Endodermal cell (in vitro differentiated cells): ENCODE measurements at regions not wholly inside any gene's neighbourhood (a gene's known extent, or its start where the extent isn't known, plus 50 kb on each side); places are given as distances from the start of the nearest gene placed in this dataset.

ENCODE experiments used
- DNase-seq: peaks from one replicate; pipeline ENCODE4 v3.0.0-alpha.2; 2017
- H3K27ac ChIP-seq: 2 replicates; pipeline ENCODE4 v1.5.1; 2013; ENCODE audit warnings: mild to moderate bottlenecking, low read depth, low read length, moderate library complexity
- H3K27me3 ChIP-seq: 2 replicates; pipeline ENCODE4 v1.6.1; 2013; ENCODE audit warnings: mild to moderate bottlenecking, low read length, moderate library complexity; ENCODE audit not compliant: insufficient read depth, control insufficient read depth, poor library complexity, severe bottlenecking
- H3K36me3 ChIP-seq: 2 replicates; pipeline ENCODE4 v1.7.0; 2013; ENCODE audit warnings: mild to moderate bottlenecking, low read length, moderate library complexity; ENCODE audit not compliant: control insufficient read depth, insufficient read depth
- H3K4me1 ChIP-seq: one replicate; pipeline ENCODE4 v1.7.0; 2013; ENCODE audit warnings: low read length; ENCODE audit not compliant: control insufficient read depth, insufficient read depth
- H3K4me3 ChIP-seq: 2 replicates; pipeline ENCODE4 v1.5.1; 2013; ENCODE audit warnings: mild to moderate bottlenecking, low read length, moderate library complexity
- H3K9ac ChIP-seq: 2 replicates; pipeline ENCODE4 v1.6.1; 2013; ENCODE audit warnings: mild to moderate bottlenecking, low read length, moderate library complexity; ENCODE audit not compliant: poor library complexity, severe bottlenecking; ENCODE audit errors: extremely low read depth
- H3K9me3 ChIP-seq: 2 replicates; pipeline ENCODE4 v1.6.1; 2013; ENCODE audit warnings: mild to moderate bottlenecking, low read length, moderate library complexity; ENCODE audit not compliant: control insufficient read depth
- H3K27ac Mint-ChIP-seq: 2 replicates; pipeline ENCODE4 v1.8.0; 2020; ENCODE audit warnings: mixed read lengths
- H3K27me3 Mint-ChIP-seq: 2 replicates; pipeline ENCODE4 v1.8.0; 2021; ENCODE audit warnings: mild to moderate bottlenecking, mixed read lengths; ENCODE audit not compliant: insufficient read depth
- H3K36me3 Mint-ChIP-seq: 2 replicates; pipeline ENCODE4 v1.8.0; 2020; ENCODE audit warnings: low read depth, mixed read lengths
- H3K4me1 Mint-ChIP-seq: 2 replicates; pipeline ENCODE4 v1.8.0; 2020; ENCODE audit warnings: mixed read lengths
- H3K4me3 Mint-ChIP-seq: 2 replicates; pipeline ENCODE4 v1.8.0; 2020; ENCODE audit warnings: mild to moderate bottlenecking, moderate library complexity, mixed read lengths
- H3K9me3 Mint-ChIP-seq: 2 replicates; pipeline ENCODE4 v1.8.0; 2020; ENCODE audit warnings: mild to moderate bottlenecking, mixed read lengths
- whole genome bisulfite sequencing, 2 experiments: methylation state at CpG; one replicate each; pipeline versions ENCODE4 v1.1.5 to v1.1.7; 2013; ENCODE audit warnings: missing lambda C conversion rate in 2 of 2, mixed read lengths in 1 of 2; ENCODE audit not compliant: insufficient coverage in 1 of 2, insufficient read length in 1 of 2; 5-methylcytosine and 5-hydroxymethylcytosine counted together
- TF ChIP-seq, protein P1 (sequence below): fragments of 200-600 bp; sonication (generic); conservative IDR thresholded peaks from 2 replicates; pipeline ENCODE4 v1.5.0; 2021; ENCODE audit warnings: antibody characterized with exemption, mild to moderate bottlenecking

GRCh38 chr5:84445049-84445685 lies 60.5 kb upstream of the EDIL3 start:
- Mint-ChIP-seq H3K27me3 (no peaks in the 10 kb centered on the region), H3K27ac (no peak overlapping the region)
- TF ChIP-seq, protein P1, sequence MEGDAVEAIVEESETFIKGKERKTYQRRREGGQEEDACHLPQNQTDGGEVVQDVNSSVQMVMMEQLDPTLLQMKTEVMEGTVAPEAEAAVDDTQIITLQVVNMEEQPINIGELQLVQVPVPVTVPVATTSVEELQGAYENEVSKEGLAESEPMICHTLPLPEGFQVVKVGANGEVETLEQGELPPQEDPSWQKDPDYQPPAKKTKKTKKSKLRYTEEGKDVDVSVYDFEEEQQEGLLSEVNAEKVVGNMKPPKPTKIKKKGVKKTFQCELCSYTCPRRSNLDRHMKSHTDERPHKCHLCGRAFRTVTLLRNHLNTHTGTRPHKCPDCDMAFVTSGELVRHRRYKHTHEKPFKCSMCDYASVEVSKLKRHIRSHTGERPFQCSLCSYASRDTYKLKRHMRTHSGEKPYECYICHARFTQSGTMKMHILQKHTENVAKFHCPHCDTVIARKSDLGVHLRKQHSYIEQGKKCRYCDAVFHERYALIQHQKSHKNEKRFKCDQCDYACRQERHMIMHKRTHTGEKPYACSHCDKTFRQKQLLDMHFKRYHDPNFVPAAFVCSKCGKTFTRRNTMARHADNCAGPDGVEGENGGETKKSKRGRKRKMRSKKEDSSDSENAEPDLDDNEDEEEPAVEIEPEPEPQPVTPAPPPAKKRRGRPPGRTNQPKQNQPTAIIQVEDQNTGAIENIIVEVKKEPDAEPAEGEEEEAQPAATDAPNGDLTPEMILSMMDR, result no peak

DNA sequence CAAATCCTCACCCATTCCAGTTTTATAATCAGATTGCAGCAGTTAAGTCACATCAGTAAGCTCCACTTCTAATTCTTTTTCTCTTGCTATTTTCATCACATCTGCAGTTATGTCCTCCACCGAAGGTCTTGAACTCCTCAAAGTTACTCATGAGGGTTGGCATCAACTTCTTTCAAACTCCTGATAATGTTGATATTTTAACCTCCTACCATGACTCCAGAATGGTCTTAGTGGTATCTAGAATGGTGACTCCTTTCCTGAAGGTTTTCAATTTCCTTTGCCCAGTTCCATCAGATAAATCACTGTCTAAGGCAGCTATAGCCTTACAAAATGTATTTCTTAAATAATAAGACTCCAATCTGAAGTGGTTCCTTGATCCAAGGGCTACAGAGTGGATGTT lies 53.8 kb upstream of the EDIL3 start:
- H3K9ac ChIP-seq, result no peak overlapping the region
- H3K27me3 ChIP-seq, result no peaks in the 10 kb centered on the region

More at GRCh38 chr5:84445049-84445685, 60.5 kb upstream of the EDIL3 start:
- Histone ChIP-seq H3K4me1 (no peaks in the 10 kb centered on the region), H3K27ac (no peak overlapping the region), H3K9ac (no peak overlapping the region), H3K27me3 (no peaks in the 10 kb centered on the region), H3K4me3 (no peak overlapping the region), H3K9me3 (no peaks in the 10 kb centered on the region), H3K36me3 (no peaks in the 10 kb centered on the region)
- WGBS, 2 experiments, result 100% methylated on average over 1 of the region's 2 CpGs; no CpG with 5 or more reads in 1 of the 2 experiments
- no peaks in the 10 kb centered on the region for H3K36me3 Mint-ChIP-seq
- H3K4me1 Mint-ChIP-seq, result peaks cover 4% of the 10 kb centered on the region
- no peak for DNase-seq
- no peaks in the 10 kb centered on the region for H3K9me3 Mint-ChIP-seq
- H3K4me3 Mint-ChIP-seq, result no peak overlapping the region

GRCh38 chr5:84437673-84438315 lies 53.1 kb upstream of the EDIL3 start:
- no peak overlapping the region for H3K4me3 Mint-ChIP-seq
- H3K4me1 Mint-ChIP-seq, result no peaks in the 10 kb centered on the region
- H3K27ac Mint-ChIP-seq, result no peak overlapping the region
- H3K27ac ChIP-seq, result no peak overlapping the region
- no peak overlapping the region for H3K4me3 ChIP-seq
- peaks cover 3% of the 10 kb centered on the region for H3K9me3 Mint-ChIP-seq
- H3K27me3 ChIP-seq, result no peaks in the 10 kb centered on the region
- no peak overlapping the region for H3K9ac ChIP-seq
- H3K9me3 ChIP-seq, result peaks cover 4% of the 10 kb centered on the region
- DNase-seq, result no peak
- 85% methylated on average over 2 of the region's 2 CpGs; no CpG with 5 or more reads in 1 of the 2 experiments for WGBS, 2 experiments
- no peaks in the 10 kb centered on the region for H3K4me1 ChIP-seq
- TF ChIP-seq, protein P1, result no peak
- H3K36me3 ChIP-seq, result no peaks in the 10 kb centered on the region
- H3K36me3 Mint-ChIP-seq, result no peaks in the 10 kb centered on the region
- H3K27me3 Mint-ChIP-seq, result no peaks in the 10 kb centered on the region

More for the DNA sequence above, 53.8 kb upstream of the EDIL3 start:
- Mint-ChIP-seq H3K36me3 (no peaks in the 10 kb centered on the region), H3K27me3 (no peaks in the 10 kb centered on the region), H3K4me3 (no peak overlapping the region), H3K27ac (no peak overlapping the region), H3K4me1 (no peaks in the 10 kb centered on the region), H3K9me3 (peaks cover 3% of the 10 kb centered on the region)
- no peak for DNase-seq
- Histone ChIP-seq H3K4me1 (no peaks in the 10 kb centered on the region), H3K9me3 (peaks cover 4% of the 10 kb centered on the region), H3K27ac (no peak overlapping the region), H3K4me3 (no peak overlapping the region), H3K36me3 (no peaks in the 10 kb centered on the region)
- TF ChIP-seq, protein P1, result no peak
- WGBS, 2 experiments, result 87 to 91% methylated on average over 1 of the region's 1 CpG
